Smooth muscle cell (in vitro differentiated cells): ENCODE measurements at regions not wholly inside any gene's neighbourhood (a gene's known extent, or its start where the extent isn't known, plus 50 kb on each side); places are given as distances from the start of the nearest gene placed in this dataset.
"Not testable (repeated sequence)": the region's sequence is repeated elsewhere in the genome, so short reads cannot be mapped to it uniquely, and the experiment has no call there.

Experiments used
- DNase-seq: peaks from one replicate; lab custom pipeline; 2025; ENCODE audit not compliant: unreplicated experiment; lab: John Stamatoyannopoulos, UW
- H2AFZ ChIP-seq: fragments of 200-600 bp; sonication (generic); 2 replicates; pipeline ENCODE4 v1.6.0; 2016; ENCODE audit warnings: antibody characterized with exemption, low read depth, mild to moderate bottlenecking
- H3F3A ChIP-seq: fragments of 200-600 bp; sonication (generic); 2 replicates; pipeline ENCODE4 v1.6.0; 2017; ENCODE audit warnings: antibody characterized with exemption, low read depth
- H3K27ac ChIP-seq: fragments of 200-600 bp; sonication (generic); 2 replicates; pipeline ENCODE4 v1.5.1; 2016; ENCODE audit warnings: low read depth, mild to moderate bottlenecking
- H3K27me3 ChIP-seq: fragments of 200-600 bp; sonication (generic); 2 replicates; pipeline ENCODE4 v1.6.1; 2016; ENCODE audit warnings: low read depth, mild to moderate bottlenecking
- H3K36me3 ChIP-seq: fragments of 200-600 bp; sonication (generic); 2 replicates; pipeline ENCODE4 v1.5.1; 2016; ENCODE audit warnings: low read depth
- H3K4me1 ChIP-seq: fragments of 200-600 bp; sonication (generic); 2 replicates; pipeline ENCODE4 v1.5.1; 2016; ENCODE audit warnings: low read depth
- H3K4me2 ChIP-seq: fragments of 200-600 bp; sonication (generic); 2 replicates; pipeline ENCODE4 v1.6.0; 2016; ENCODE audit warnings: mild to moderate bottlenecking
- H3K4me3 ChIP-seq: fragments of 200-600 bp; sonication (generic); 2 replicates; pipeline ENCODE4 v1.5.1; 2016; ENCODE audit warnings: mild to moderate bottlenecking
- H3K79me2 ChIP-seq: fragments of 200-600 bp; sonication (generic); 2 replicates; pipeline ENCODE4 v1.6.0; 2016; ENCODE audit warnings: low read depth, mild to moderate bottlenecking
- H3K9ac ChIP-seq: fragments of 200-600 bp; sonication (generic); 2 replicates; pipeline ENCODE4 v1.6.0; 2016; ENCODE audit warnings: low read depth
- H3K9me3 ChIP-seq: fragments of 200-600 bp; sonication (generic); replicated peaks from 2 replicates; pipeline ENCODE4 v1.5.1; 2016; ENCODE audit warnings: low read depth
- H4K20me1 ChIP-seq: fragments of 200-600 bp; sonication (generic); 2 replicates; pipeline ENCODE4 v1.6.0; 2016; ENCODE audit warnings: low read depth
- CTCF ChIP-seq: fragments of 200-600 bp; sonication (generic); IDR thresholded peaks from 2 replicates; pipeline ENCODE4 v1.5.1; 2017; ENCODE audit warnings: borderline replicate concordance, mild to moderate bottlenecking, antibody characterized with exemption; ENCODE audit not compliant: insufficient read depth, poor library complexity, severe bottlenecking
- WGBS: methylation state at CpG from one replicate; pipeline ENCODE4 v1.1.7; 2016; ENCODE audit warnings: low lambda C conversion rate; 5-methylcytosine and 5-hydroxymethylcytosine counted together

- WGBS: 67% methylated on average over 14 of the region's 14 CpGs
- DNase-seq: no peak
Observed at GRCh38 chr20:30175681-30176080, 1081.8 kb upstream of the DEFB115 start.

GRCh38 chr20:30183124-30183523, 1074.3 kb upstream of the DEFB115 start:
- not testable (repeated sequence) for H3F3A ChIP-seq, H3K27ac ChIP-seq, H3K4me3 ChIP-seq, H3K4me1 ChIP-seq, H3K79me2 ChIP-seq, H3K9me3 ChIP-seq, DNase-seq, H4K20me1 ChIP-seq, H2AFZ ChIP-seq, H3K36me3 ChIP-seq, H3K4me2 ChIP-seq, H3K27me3 ChIP-seq, H3K9ac ChIP-seq

More at GRCh38 chr20:30175681-30176080, 1081.8 kb upstream of the DEFB115 start:
- Histone ChIP-seq H3K9ac (no peak overlapping the region), H4K20me1 (no peaks in the 10 kb centered on the region), H3K9me3 (no peaks in the 10 kb centered on the region), H3K27ac (no peak overlapping the region), H3K36me3 (no peaks in the 10 kb centered on the region), H3K4me3 (no peak overlapping the region), H2AFZ (no peak overlapping the region), H3K79me2 (no peaks in the 10 kb centered on the region), H3K27me3 (no peaks in the 10 kb centered on the region), H3F3A (no peaks in the 10 kb centered on the region), H3K4me2 (no peak overlapping the region), H3K4me1 (no peaks in the 10 kb centered on the region)
- TF ChIP-seq CTCF: no peak

GRCh38 chr20:30191785-30192184, 1065.7 kb upstream of the DEFB115 start:
- H3K9me3 ChIP-seq, H3K4me3 ChIP-seq, H3K4me1 ChIP-seq, H3K4me2 ChIP-seq, H3K79me2 ChIP-seq, DNase-seq, H3K27ac ChIP-seq, H3K27me3 ChIP-seq, H4K20me1 ChIP-seq, H3F3A ChIP-seq, H3K36me3 ChIP-seq, H3K9ac ChIP-seq, H2AFZ ChIP-seq: not testable (repeated sequence)

GRCh38 chr20:30234477-30234876, 1023.0 kb upstream of the DEFB115 start:
- H3K4me3 ChIP-seq, H3F3A ChIP-seq, H4K20me1 ChIP-seq, H3K4me2 ChIP-seq, H3K27ac ChIP-seq, H2AFZ ChIP-seq, H3K36me3 ChIP-seq, H3K9ac ChIP-seq, H3K4me1 ChIP-seq, DNase-seq, H3K9me3 ChIP-seq, H3K27me3 ChIP-seq, H3K79me2 ChIP-seq: not testable (repeated sequence)

GRCh38 chr20:30275073-30275472, 982.4 kb upstream of the DEFB115 start:
- 56% methylated on average over 4 of the region's 4 CpGs for WGBS

GRCh38 chr20:30281584-30282197, 975.8 kb upstream of the DEFB115 start:
- H3K4me2 ChIP-seq: no peak overlapping the region
- no peak overlapping the region for H3K27ac ChIP-seq
- H3K4me3 ChIP-seq: no peak overlapping the region
- no peaks in the 10 kb centered on the region for H3F3A ChIP-seq
- H3K27me3 ChIP-seq: no peaks in the 10 kb centered on the region
- no peaks in the 10 kb centered on the region for H4K20me1 ChIP-seq
- H2AFZ ChIP-seq: no peak overlapping the region
- no peaks in the 10 kb centered on the region for H3K4me1 ChIP-seq
- DNase-seq: no peak
- no peak for TF ChIP-seq CTCF
- H3K9me3 ChIP-seq: no peaks in the 10 kb centered on the region
- no peaks in the 10 kb centered on the region for H3K79me2 ChIP-seq
- no peaks in the 10 kb centered on the region for H3K36me3 ChIP-seq
- no peak overlapping the region for H3K9ac ChIP-seq
- 87% methylated on average over 41 of the region's 41 CpGs for WGBS

More at GRCh38 chr20:30275073-30275472, 982.4 kb upstream of the DEFB115 start:
- H4K20me1 ChIP-seq, H3K9ac ChIP-seq, H2AFZ ChIP-seq, DNase-seq, H3K79me2 ChIP-seq, H3K4me3 ChIP-seq, H3K9me3 ChIP-seq, H3F3A ChIP-seq, H3K4me1 ChIP-seq, H3K27ac ChIP-seq, H3K36me3 ChIP-seq, H3K27me3 ChIP-seq, H3K4me2 ChIP-seq: not testable (repeated sequence)

GRCh38 chr20:30283476-30284280, 973.8 kb upstream of the DEFB115 start:
- DNase-seq, H4K20me1 ChIP-seq, H3K9ac ChIP-seq, H3K4me3 ChIP-seq, H3K4me2 ChIP-seq, H3K79me2 ChIP-seq, H3K27me3 ChIP-seq, H3F3A ChIP-seq, H3K4me1 ChIP-seq, H3K27ac ChIP-seq, H3K36me3 ChIP-seq, H3K9me3 ChIP-seq, H2AFZ ChIP-seq: not testable (repeated sequence)
- 86% methylated on average over 47 of the region's 47 CpGs for WGBS
